ENCODE measurements at regions not wholly inside any gene's neighbourhood (a gene's known extent, or its start where the extent isn't known, plus 50 kb on each side); places are given as distances from the start of the nearest gene placed in this dataset.

DNA sequence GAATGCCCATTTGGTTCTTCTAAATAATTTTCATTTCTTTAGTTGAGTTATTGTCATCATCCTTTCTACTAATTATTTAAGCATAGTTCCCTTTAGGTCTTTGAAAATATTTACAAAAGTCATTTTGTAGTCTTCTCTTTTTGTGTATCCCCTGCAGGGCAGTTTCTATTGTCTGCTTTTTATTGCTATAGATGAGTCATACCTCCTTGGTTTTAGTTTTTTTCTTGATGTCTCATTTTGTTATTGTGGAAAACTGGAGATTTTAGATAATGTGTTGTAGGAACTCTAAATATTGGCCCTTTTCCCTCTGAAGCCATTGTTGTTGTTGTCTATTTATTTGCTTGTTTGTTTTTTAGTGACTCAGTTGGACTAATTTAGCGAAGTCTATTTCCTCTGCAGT, 387.9 kb downstream of the NUF2 start:
- Histone ChIP-seq H3K27ac (ENCODE audit: control insufficient read depth, insufficient read depth) (no peak overlapping the region), H4K20me1 (ENCODE audit: control insufficient read depth, insufficient read depth) (no peaks in the 10 kb centered on the region), H3K4me1 (ENCODE audit: control insufficient read depth, insufficient read depth, low read length) (no peaks in the 10 kb centered on the region), H3K27me3 (replicated peaks in 1 of 2; ENCODE audit: control insufficient read depth in 2 of 2, insufficient read depth in 2 of 2, low read length in 1 of 2) (no peaks in the 10 kb centered on the region), H3K79me2 (ENCODE audit: control insufficient read depth, insufficient read depth, low read length) (no peaks in the 10 kb centered on the region), H3K9ac (ENCODE audit: control insufficient read depth, insufficient read depth, low read length) (no peak overlapping the region), H2AFZ (ENCODE audit: control insufficient read depth, low read depth, low read length) (no peak overlapping the region), H3K4me3 (no peak overlapping the region), H3K4me2 (ENCODE audit: control insufficient read depth, insufficient read depth) (no peak overlapping the region), H3K9me3 (replicated peaks; ENCODE audit: control insufficient read depth, insufficient read depth, low read length) (no peaks in the 10 kb centered on the region), H3K36me3 (ENCODE audit: control insufficient read depth in 2 of 2, insufficient read depth in 2 of 2, low read length in 1 of 2) (no peaks in the 10 kb centered on the region)
- intact Hi-C loops (cut with micrococcal nuclease; ENCODE audit: unreplicated experiment), result no loop called here
- in situ Hi-C loops (cut with MboI), result no loop called here
- BruUV-seq (replicated peaks), result no TSS peak
- no peak for DNase-seq (ENCODE audit: low read depth, low spot score)
- 50% methylated on average over 1 of the region's 1 CpG for WGBS (ENCODE audit: insufficient coverage, insufficient replicate concordance, low lambda C conversion rate, missing lambda C conversion rate)
- RAD21 ChIA-PET (ENCODE audit: unreplicated experiment), result no interaction called here
- no peak for FAIRE-seq
- POLR2A ChIA-PET, result no interaction called here
- SMC1A ChIA-PET (ENCODE audit: uncharacterized antibody, unreplicated experiment), result interaction anchor here (0.8 kb wide), 1 partner anchor 38 kb away, joined by 3 read pairs; no protein-coding TSS in a partner anchor
- ATAC-seq, result no peak
- no peak for TF ChIP-seq KDM1A (IDR thresholded peaks at IDR 0.05; ENCODE audit: borderline replicate concordance)
- no peak for TF ChIP-seq MYB (IDR thresholded peaks at IDR 0.05; ENCODE audit: borderline replicate concordance, low read depth, low read length)
- TF ChIP-seq IRF5 (IDR thresholded peaks at IDR 0.05; ENCODE audit: borderline replicate concordance), result no peak
- CTCF ChIA-PET, result no interaction called here

DNA sequence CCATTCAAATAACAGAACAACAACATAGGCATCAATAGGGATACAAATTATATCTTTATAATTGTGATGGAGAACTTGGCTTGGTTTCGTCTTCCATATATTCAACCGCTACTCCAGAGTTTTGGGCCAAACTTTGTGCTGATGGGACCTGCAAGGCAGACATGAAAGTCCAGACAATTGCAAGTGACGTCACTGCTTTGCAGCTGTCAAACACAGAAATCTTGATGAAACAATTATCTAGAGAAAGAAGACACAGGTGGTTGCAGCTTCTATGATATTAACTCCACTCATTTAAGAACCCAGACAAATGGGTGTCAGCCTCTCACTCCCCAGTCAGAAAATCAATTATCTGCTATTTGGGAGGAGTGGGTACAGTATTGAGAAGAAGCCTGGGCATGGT, 390.6 kb downstream of the NUF2 start:
- SMC1A ChIA-PET (ENCODE audit: uncharacterized antibody, unreplicated experiment), result interaction anchor here (0.6 kb wide), 1 partner anchor 79 kb away, joined by 3 read pairs; no protein-coding TSS in a partner anchor
- intact Hi-C loops (cut with micrococcal nuclease; ENCODE audit: unreplicated experiment), result no loop called here
- no peak for TF ChIP-seq KLF5 (IDR thresholded peaks at IDR 0.05; ENCODE audit: partially characterized antibody)
- no peak for TF ChIP-seq ZZZ3 (IDR thresholded peaks at IDR 0.05; ENCODE audit: control insufficient read depth, insufficient read length, low read depth)
- TF ChIP-seq SUZ12 (IDR thresholded peaks at IDR 0.05; ENCODE audit: unreplicated experiment), result no peak
- no peak for TF ChIP-seq SIX5 (IDR thresholded peaks at IDR 0.05; ENCODE audit: low read depth, low read length, severe bottlenecking)
- no peak for TF ChIP-seq TCF7 (IDR thresholded peaks at IDR 0.05; ENCODE audit: borderline replicate concordance)
- TF ChIP-seq ZNF24 (IDR thresholded peaks at IDR 0.05), result no peak
- no peak for TF ChIP-seq TARDBP (IDR thresholded peaks at IDR 0.05; ENCODE audit: borderline replicate concordance)
- ATAC-seq (no peak), FAIRE-seq (no peak), DNase-seq (ENCODE audit: low read depth, low spot score) (no peak)
- WGBS (ENCODE audit: insufficient coverage, insufficient replicate concordance, low lambda C conversion rate, missing lambda C conversion rate), result 13% methylated on average over 3 of the region's 3 CpGs
- RAD21 ChIA-PET (ENCODE audit: unreplicated experiment), result no interaction called here
- H3K27ac ChIP-seq (ENCODE audit: control insufficient read depth, insufficient read depth), result no peak overlapping the region
- no peaks in the 10 kb centered on the region for H3K36me3 ChIP-seq (ENCODE audit: control insufficient read depth in 2 of 2, insufficient read depth in 2 of 2, low read length in 1 of 2)
- in situ Hi-C loops (cut with MboI), result no loop called here
- H3K4me1 ChIP-seq (ENCODE audit: control insufficient read depth, insufficient read depth, low read length), result no peaks in the 10 kb centered on the region
- H4K20me1 ChIP-seq (ENCODE audit: control insufficient read depth, insufficient read depth), result no peaks in the 10 kb centered on the region
- H3K79me2 ChIP-seq (ENCODE audit: control insufficient read depth, insufficient read depth, low read length), result no peaks in the 10 kb centered on the region
- H2AFZ ChIP-seq (ENCODE audit: control insufficient read depth, low read depth, low read length), result no peak overlapping the region
- no peaks in the 10 kb centered on the region for H3K27me3 ChIP-seq (replicated peaks in 1 of 2; ENCODE audit: control insufficient read depth in 2 of 2, insufficient read depth in 2 of 2, low read length in 1 of 2)
- H3K9ac ChIP-seq (ENCODE audit: control insufficient read depth, insufficient read depth, low read length), result no peak overlapping the region
- POLR2A ChIA-PET, result no interaction called here
- BruUV-seq (replicated peaks), result no TSS peak
- no peaks in the 10 kb centered on the region for H3K9me3 ChIP-seq (replicated peaks; ENCODE audit: control insufficient read depth, insufficient read depth, low read length)
- no peak overlapping the region for H3K4me3 ChIP-seq
- H3K4me2 ChIP-seq (ENCODE audit: control insufficient read depth, insufficient read depth), result no peak overlapping the region
- CTCF ChIA-PET, result no interaction called here
